Neural cell (in vitro differentiated cells): ENCODE measurements at regions not wholly inside any gene's neighbourhood (a gene's known extent, or its start where the extent isn't known, plus 50 kb on each side); places are given as distances from the start of the nearest gene placed in this dataset.

Source experiments
- H2AFZ ChIP-seq: fragments of 200-600, 300-800 bp; sonication (generic), shearing (Covaris generic); 2 replicates; pipeline ENCODE4 v1.6.0; 2014; ENCODE audit warnings: low read depth, mild to moderate bottlenecking, antibody characterized with exemption, low read length, moderate library complexity
- H3F3A ChIP-seq: fragments of 200-600 bp; shearing (Covaris generic); 2 replicates; pipeline ENCODE4 v1.6.1; 2016; ENCODE audit warnings: mild to moderate bottlenecking, moderate library complexity, mixed read lengths, antibody characterized with exemption, low read length; ENCODE audit not compliant: insufficient read depth, poor library complexity, severe bottlenecking
- H3K27ac ChIP-seq: fragments of 200-600, 300-800 bp; sonication (generic), shearing (Covaris generic); 2 replicates; pipeline ENCODE4 v1.5.1; 2014; ENCODE audit warnings: mild to moderate bottlenecking, low read length, moderate library complexity
- H3K27me3 ChIP-seq: fragments of 300-800, 200-600 bp; sonication (generic), shearing (Covaris generic); 2 replicates; pipeline ENCODE4 v1.6.0; 2014; ENCODE audit warnings: mild to moderate bottlenecking, low read depth, low read length, moderate library complexity; ENCODE audit not compliant: insufficient read depth
- H3K36me3 ChIP-seq: fragments of 300-800, 200-600 bp; sonication (generic), shearing (Covaris generic); 2 replicates; pipeline ENCODE4 v1.5.1; 2014; ENCODE audit warnings: mild to moderate bottlenecking, antibody characterized with exemption, low read length, moderate library complexity; ENCODE audit not compliant: insufficient read depth
- H3K4me2 ChIP-seq: fragments of 300-800, 200-600 bp; sonication (generic), shearing (Covaris generic); 2 replicates; pipeline ENCODE4 v1.6.0; 2014; ENCODE audit warnings: mild to moderate bottlenecking, low read length
- H3K4me3 ChIP-seq: fragments of 300-800, 200-600 bp; sonication (generic), shearing (Covaris generic); 2 replicates; pipeline ENCODE4 v1.5.1; 2014; ENCODE audit warnings: mild to moderate bottlenecking, low read length, moderate library complexity
- H3K79me2 ChIP-seq: fragments of 200-600 bp; shearing (Covaris generic); replicated peaks from 2 replicates; pipeline ENCODE4 v1.6.0; 2014; ENCODE audit warnings: mild to moderate bottlenecking, low read length, moderate library complexity; ENCODE audit not compliant: insufficient read depth
- H3K9ac ChIP-seq: fragments of 300-800, 200-600 bp; sonication (generic), shearing (Covaris generic); 2 replicates; pipeline ENCODE4 v1.6.1; 2016; ENCODE audit warnings: mild to moderate bottlenecking, low read length, mixed read lengths
- H3K9me2 ChIP-seq: fragments of 200-600 bp; shearing (Covaris generic); 2 replicates; pipeline ENCODE4 v1.6.1; 2016; ENCODE audit warnings: mild to moderate bottlenecking, low read length, mixed read lengths; ENCODE audit not compliant: insufficient read depth
- H3K9me3 ChIP-seq: fragments of 200-600, 300-800 bp; sonication (generic), shearing (Covaris generic); 2 replicates; pipeline ENCODE4 v1.6.1; 2016; ENCODE audit warnings: mild to moderate bottlenecking, mixed run types, low read length, moderate library complexity, mixed read lengths
- H4K20me1 ChIP-seq: fragments of 200-600 bp; shearing (Covaris generic); 2 replicates; pipeline ENCODE4 v1.6.1; 2016; ENCODE audit warnings: mild to moderate bottlenecking, mixed run types; ENCODE audit not compliant: insufficient read depth
- CTCF ChIP-seq: fragments of 450-650 bp; IDR thresholded peaks from 2 replicates; pipeline ENCODE4 v1.5.1; 2014; ENCODE audit warnings: antibody characterized with exemption, mild to moderate bottlenecking, moderate library complexity; ENCODE audit not compliant: poor library complexity, severe bottlenecking
- EP300 ChIP-seq: fragments of 450-650 bp; conservative IDR thresholded peaks from 2 replicates; pipeline ENCODE4 v1.6.1; 2014; ENCODE audit warnings: antibody characterized with exemption, mild to moderate bottlenecking, moderate library complexity; ENCODE audit not compliant: poor library complexity, severe bottlenecking
- EZH2 ChIP-seq: fragments of 200-600, 300-800 bp; shearing (Covaris generic), sonication (generic); IDR thresholded peaks from 2 replicates; pipeline ENCODE4 v1.6.1; 2014; ENCODE audit warnings: antibody characterized with exemption, low read length, borderline replicate concordance, mild to moderate bottlenecking; ENCODE audit not compliant: insufficient read depth, poor library complexity, severe bottlenecking
- MXI1 ChIP-seq: fragments of 450-650 bp; conservative IDR thresholded peaks from 2 replicates; pipeline ENCODE4 v1.6.1; 2014; ENCODE audit warnings: antibody characterized with exemption, mild to moderate bottlenecking; ENCODE audit not compliant: poor library complexity, severe bottlenecking
- POLR2AphosphoS5 ChIP-seq: IDR thresholded peaks from 2 replicates; pipeline ENCODE4 v1.6.1; 2012
- RAD21 ChIP-seq: fragments of 450-650 bp; conservative IDR thresholded peaks from 2 replicates; pipeline ENCODE4 v1.6.1; 2014; ENCODE audit warnings: antibody characterized with exemption, mild to moderate bottlenecking, moderate library complexity
- REST ChIP-seq: IDR thresholded peaks from 2 replicates; pipeline ENCODE4 v1.6.1; 2012; ENCODE audit warnings: borderline replicate concordance
- SMC3 ChIP-seq: fragments of 450-650 bp; conservative IDR thresholded peaks from 2 replicates; pipeline ENCODE4 v1.6.1; 2014; ENCODE audit warnings: antibody characterized with exemption, mild to moderate bottlenecking, moderate library complexity; ENCODE audit not compliant: poor library complexity
- TAF1 ChIP-seq: IDR thresholded peaks from 2 replicates; pipeline ENCODE4 v1.6.1; 2012; ENCODE audit warnings: low read depth

DNA sequence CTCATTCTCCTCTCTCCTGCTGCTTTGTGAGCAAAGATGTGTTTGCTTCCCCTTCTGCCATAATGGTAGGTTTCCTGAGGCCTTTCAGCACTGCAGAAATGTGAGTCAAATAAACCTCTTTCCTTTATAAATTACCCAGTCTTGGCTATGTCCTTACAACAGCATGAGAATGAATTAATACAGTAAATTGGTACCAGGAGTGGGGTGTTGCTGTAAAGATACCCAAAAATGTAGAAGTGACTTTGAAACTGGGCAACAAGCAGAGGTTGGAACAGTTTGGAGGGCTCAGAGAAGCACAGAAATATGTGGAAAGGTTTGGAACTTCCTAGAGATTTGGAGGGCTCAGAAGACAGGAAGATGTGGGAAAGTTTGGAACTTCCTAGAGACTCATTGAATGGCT, 388.7 kb upstream of the GHITM start:
- Histone ChIP-seq H3K9me3 (no peaks in the 10 kb centered on the region), H3K27me3 (no peaks in the 10 kb centered on the region), H3K27ac (no peak overlapping the region), H3F3A (no peaks in the 10 kb centered on the region), H3K9me2 (no peaks in the 10 kb centered on the region), H3K79me2 (no peaks in the 10 kb centered on the region), H3K4me2 (no peak overlapping the region), H3K9ac (no peak overlapping the region), H3K4me3 (no peak overlapping the region), H3K36me3 (no peaks in the 10 kb centered on the region), H2AFZ (no peak overlapping the region), H4K20me1 (no peaks in the 10 kb centered on the region)
- TF ChIP-seq RAD21 (no peak), SMC3 (no peak), EZH2 (no peak), CTCF (no peak), EP300 (no peak), TAF1 (no peak), MXI1 (no peak), REST (no peak), POLR2AphosphoS5 (no peak)

GRCh38 chr10:83753490-83753889, 385.8 kb upstream of the GHITM start:
- no peaks in the 10 kb centered on the region for H4K20me1 ChIP-seq
- H3K4me3 ChIP-seq, result no peak overlapping the region
- TF ChIP-seq MXI1, result no peak
- TF ChIP-seq RAD21, result no peak
- no peak for TF ChIP-seq CTCF
- no peak for TF ChIP-seq EP300
- TF ChIP-seq TAF1, result no peak
- TF ChIP-seq EZH2, result no peak
- TF ChIP-seq SMC3, result no peak
- no peak for TF ChIP-seq POLR2AphosphoS5
- TF ChIP-seq REST, result no peak
- H3K36me3 ChIP-seq, result no peaks in the 10 kb centered on the region
- H3K9ac ChIP-seq, result no peak overlapping the region
- H3K4me2 ChIP-seq, result no peak overlapping the region
- no peak overlapping the region for H3K27ac ChIP-seq
- H3K27me3 ChIP-seq, result no peaks in the 10 kb centered on the region
- no peaks in the 10 kb centered on the region for H3K9me3 ChIP-seq
- H3K79me2 ChIP-seq, result no peaks in the 10 kb centered on the region
- no peaks in the 10 kb centered on the region for H3K9me2 ChIP-seq
- H3F3A ChIP-seq, result no peaks in the 10 kb centered on the region
- no peak overlapping the region for H2AFZ ChIP-seq
